Smooth muscle cell (in vitro differentiated cells): ENCODE measurements at regions not wholly inside any gene's neighbourhood (a gene's known extent, or its start where the extent isn't known, plus 50 kb on each side); places are given as distances from the start of the nearest gene placed in this dataset.

Source experiments
- DNase-seq: peaks from one replicate; lab custom pipeline; 2025; ENCODE audit not compliant: unreplicated experiment; lab: John Stamatoyannopoulos, UW
- H2AFZ ChIP-seq: fragments of 200-600 bp; sonication (generic); 2 replicates; pipeline ENCODE4 v1.6.0; 2016; ENCODE audit warnings: antibody characterized with exemption, low read depth, mild to moderate bottlenecking
- H3F3A ChIP-seq: fragments of 200-600 bp; sonication (generic); 2 replicates; pipeline ENCODE4 v1.6.0; 2017; ENCODE audit warnings: antibody characterized with exemption, low read depth
- H3K27ac ChIP-seq: fragments of 200-600 bp; sonication (generic); 2 replicates; pipeline ENCODE4 v1.5.1; 2016; ENCODE audit warnings: low read depth, mild to moderate bottlenecking
- H3K27me3 ChIP-seq: fragments of 200-600 bp; sonication (generic); 2 replicates; pipeline ENCODE4 v1.6.1; 2016; ENCODE audit warnings: low read depth, mild to moderate bottlenecking
- H3K36me3 ChIP-seq: fragments of 200-600 bp; sonication (generic); 2 replicates; pipeline ENCODE4 v1.5.1; 2016; ENCODE audit warnings: low read depth
- H3K4me1 ChIP-seq: fragments of 200-600 bp; sonication (generic); 2 replicates; pipeline ENCODE4 v1.5.1; 2016; ENCODE audit warnings: low read depth
- H3K4me2 ChIP-seq: fragments of 200-600 bp; sonication (generic); 2 replicates; pipeline ENCODE4 v1.6.0; 2016; ENCODE audit warnings: mild to moderate bottlenecking
- H3K4me3 ChIP-seq: fragments of 200-600 bp; sonication (generic); 2 replicates; pipeline ENCODE4 v1.5.1; 2016; ENCODE audit warnings: mild to moderate bottlenecking
- H3K79me2 ChIP-seq: fragments of 200-600 bp; sonication (generic); 2 replicates; pipeline ENCODE4 v1.6.0; 2016; ENCODE audit warnings: low read depth, mild to moderate bottlenecking
- H3K9ac ChIP-seq: fragments of 200-600 bp; sonication (generic); 2 replicates; pipeline ENCODE4 v1.6.0; 2016; ENCODE audit warnings: low read depth
- H3K9me3 ChIP-seq: fragments of 200-600 bp; sonication (generic); replicated peaks from 2 replicates; pipeline ENCODE4 v1.5.1; 2016; ENCODE audit warnings: low read depth
- H4K20me1 ChIP-seq: fragments of 200-600 bp; sonication (generic); 2 replicates; pipeline ENCODE4 v1.6.0; 2016; ENCODE audit warnings: low read depth
- WGBS: methylation state at CpG from one replicate; pipeline ENCODE4 v1.1.7; 2016; ENCODE audit warnings: low lambda C conversion rate; 5-methylcytosine and 5-hydroxymethylcytosine counted together
- TF ChIP-seq, protein P1 (sequence below): fragments of 200-600 bp; sonication (generic); IDR thresholded peaks from 2 replicates; pipeline ENCODE4 v1.5.1; 2017; ENCODE audit warnings: borderline replicate concordance, mild to moderate bottlenecking, antibody characterized with exemption; ENCODE audit not compliant: insufficient read depth, poor library complexity, severe bottlenecking

DNA sequence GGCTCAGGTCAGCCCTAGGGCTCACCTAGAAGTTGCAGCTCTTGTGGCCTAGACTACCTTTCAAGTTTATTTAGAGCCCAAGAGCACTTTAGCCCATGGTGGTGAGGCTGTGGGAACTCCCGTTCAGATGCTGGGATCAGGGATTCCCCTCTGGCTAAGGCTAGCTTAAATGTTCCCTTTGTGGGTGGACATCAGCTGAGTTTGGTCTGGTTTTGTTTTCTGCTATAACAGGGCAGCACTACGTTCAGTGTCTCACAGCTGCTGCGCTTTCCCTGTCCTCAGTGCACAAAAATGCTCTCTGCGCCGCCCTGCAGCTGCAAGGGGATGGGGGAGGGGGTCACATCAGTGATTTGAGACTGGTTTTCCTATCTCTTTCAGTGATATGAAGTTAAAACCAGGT lies 170.5 kb upstream of the KCNJ3 start:
- 80% methylated on average over 5 of the region's 5 CpGs for WGBS
- TF ChIP-seq, protein P1, sequence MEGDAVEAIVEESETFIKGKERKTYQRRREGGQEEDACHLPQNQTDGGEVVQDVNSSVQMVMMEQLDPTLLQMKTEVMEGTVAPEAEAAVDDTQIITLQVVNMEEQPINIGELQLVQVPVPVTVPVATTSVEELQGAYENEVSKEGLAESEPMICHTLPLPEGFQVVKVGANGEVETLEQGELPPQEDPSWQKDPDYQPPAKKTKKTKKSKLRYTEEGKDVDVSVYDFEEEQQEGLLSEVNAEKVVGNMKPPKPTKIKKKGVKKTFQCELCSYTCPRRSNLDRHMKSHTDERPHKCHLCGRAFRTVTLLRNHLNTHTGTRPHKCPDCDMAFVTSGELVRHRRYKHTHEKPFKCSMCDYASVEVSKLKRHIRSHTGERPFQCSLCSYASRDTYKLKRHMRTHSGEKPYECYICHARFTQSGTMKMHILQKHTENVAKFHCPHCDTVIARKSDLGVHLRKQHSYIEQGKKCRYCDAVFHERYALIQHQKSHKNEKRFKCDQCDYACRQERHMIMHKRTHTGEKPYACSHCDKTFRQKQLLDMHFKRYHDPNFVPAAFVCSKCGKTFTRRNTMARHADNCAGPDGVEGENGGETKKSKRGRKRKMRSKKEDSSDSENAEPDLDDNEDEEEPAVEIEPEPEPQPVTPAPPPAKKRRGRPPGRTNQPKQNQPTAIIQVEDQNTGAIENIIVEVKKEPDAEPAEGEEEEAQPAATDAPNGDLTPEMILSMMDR, result no peak

DNA sequence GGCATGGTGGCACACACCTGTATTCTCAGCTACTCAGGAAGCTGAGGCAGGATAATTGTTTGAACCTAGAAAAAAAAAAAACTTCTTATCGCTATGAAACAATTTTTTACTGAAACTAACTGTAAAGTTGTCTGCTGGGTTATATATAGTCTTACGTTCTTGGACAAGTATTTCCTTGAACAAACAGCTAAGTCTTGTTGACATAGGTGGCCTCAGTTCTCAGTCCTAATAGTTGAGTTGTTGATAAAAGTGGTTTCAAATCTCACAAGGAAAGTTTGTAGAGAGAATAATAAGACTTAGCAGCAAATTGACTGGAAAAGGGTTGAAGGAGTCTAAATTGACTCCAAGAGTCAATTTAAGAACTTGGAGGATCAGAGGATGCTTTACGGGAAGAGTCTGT lies 166.5 kb upstream of the KCNJ3 start:
- Histone ChIP-seq H3K27me3 (no peaks in the 10 kb centered on the region), H3K4me3 (no peak overlapping the region), H3K4me1 (no peaks in the 10 kb centered on the region), H3K36me3 (no peaks in the 10 kb centered on the region), H2AFZ (no peak overlapping the region), H3K9ac (no peak overlapping the region), H3F3A (no peaks in the 10 kb centered on the region), H3K4me2 (no peak overlapping the region), H4K20me1 (no peaks in the 10 kb centered on the region), H3K27ac (no peak overlapping the region), H3K79me2 (no peaks in the 10 kb centered on the region), H3K9me3 (no peaks in the 10 kb centered on the region)
- DNase-seq, result no peak
- TF ChIP-seq, protein P1, result no peak
- WGBS, result 96% methylated on average over 3 of the region's 3 CpGs

More for the DNA sequence above, 170.5 kb upstream of the KCNJ3 start:
- no peaks in the 10 kb centered on the region for H3K27me3 ChIP-seq
- H4K20me1 ChIP-seq, result no peaks in the 10 kb centered on the region
- no peaks in the 10 kb centered on the region for H3K4me1 ChIP-seq
- no peaks in the 10 kb centered on the region for H3K9me3 ChIP-seq
- DNase-seq, result no peak
- H2AFZ ChIP-seq, result no peak overlapping the region
- no peak overlapping the region for H3K27ac ChIP-seq
- H3F3A ChIP-seq, result no peaks in the 10 kb centered on the region
- H3K36me3 ChIP-seq, result no peaks in the 10 kb centered on the region
- H3K4me2 ChIP-seq, result no peak overlapping the region
- no peak overlapping the region for H3K9ac ChIP-seq
- H3K4me3 ChIP-seq, result no peak overlapping the region
- no peaks in the 10 kb centered on the region for H3K79me2 ChIP-seq

DNA sequence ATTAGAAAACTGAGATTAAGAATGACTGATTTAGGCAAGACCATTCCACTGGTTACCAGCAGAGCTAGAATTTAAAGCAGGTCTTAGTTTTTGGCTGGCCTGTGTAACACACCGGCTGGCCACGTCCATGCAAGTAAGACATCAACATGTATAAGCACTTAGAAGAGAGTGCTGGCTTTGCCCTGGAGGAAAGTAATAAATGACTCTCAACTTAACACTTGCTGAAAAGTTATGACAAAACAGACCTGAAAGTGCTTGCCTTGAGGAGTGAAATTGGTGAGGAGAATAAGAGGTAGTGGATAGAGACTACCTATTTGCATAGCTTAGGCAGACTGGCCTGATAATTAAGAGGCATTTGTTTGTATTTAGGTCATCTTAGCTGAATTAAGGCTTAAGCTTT lies 165.7 kb upstream of the KCNJ3 start:
- DNase-seq, result no peak
- H3K79me2 ChIP-seq, result no peaks in the 10 kb centered on the region
- H3K4me3 ChIP-seq, result no peak overlapping the region
- WGBS, result 39% methylated on average over 2 of the region's 2 CpGs
- H3K4me1 ChIP-seq, result no peaks in the 10 kb centered on the region
- no peaks in the 10 kb centered on the region for H3F3A ChIP-seq
- no peak overlapping the region for H3K27ac ChIP-seq
- no peak overlapping the region for H2AFZ ChIP-seq
- no peak overlapping the region for H3K9ac ChIP-seq
- no peaks in the 10 kb centered on the region for H3K9me3 ChIP-seq
- H3K36me3 ChIP-seq, result no peaks in the 10 kb centered on the region
- H3K27me3 ChIP-seq, result no peaks in the 10 kb centered on the region
- no peak overlapping the region for H3K4me2 ChIP-seq
- TF ChIP-seq, protein P1, result no peak
- H4K20me1 ChIP-seq, result no peaks in the 10 kb centered on the region

DNA sequence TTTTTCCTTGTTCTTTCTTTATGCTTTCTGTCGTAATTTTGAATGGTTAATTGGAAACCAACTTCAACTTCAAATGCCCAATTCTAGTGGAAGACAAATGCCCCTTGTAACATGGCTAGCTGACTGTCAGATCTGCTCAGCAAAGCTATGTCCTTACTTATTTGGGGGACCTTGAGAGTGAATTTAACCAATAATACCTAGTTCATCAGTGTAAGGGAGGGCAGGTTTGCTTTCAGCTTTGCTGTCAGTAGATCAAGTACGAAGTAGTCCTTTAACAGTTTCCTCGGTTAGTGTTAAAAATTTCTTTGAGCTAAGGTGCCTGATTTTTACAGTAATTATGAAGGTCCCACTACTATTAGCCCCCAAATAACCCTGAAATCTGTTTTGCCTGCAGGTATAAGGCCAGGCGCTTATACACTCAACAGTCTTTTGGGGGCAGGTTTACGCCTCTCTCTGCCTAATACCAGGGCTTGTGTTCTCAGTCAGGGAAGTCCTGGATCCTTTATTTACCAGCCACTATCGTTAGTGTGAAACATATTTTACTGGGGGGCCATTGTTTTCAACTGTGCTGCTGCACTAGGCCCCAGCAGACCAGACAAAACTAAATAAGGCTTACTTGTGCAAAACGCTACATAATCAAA lies 165.1 kb upstream of the KCNJ3 start:
- no peak for DNase-seq
- no peaks in the 10 kb centered on the region for H3K79me2 ChIP-seq
- TF ChIP-seq, protein P1, result no peak
- H2AFZ ChIP-seq, result no peak overlapping the region
- H3K27ac ChIP-seq, result no peak overlapping the region
- no peak overlapping the region for H3K9ac ChIP-seq
- H3F3A ChIP-seq, result no peaks in the 10 kb centered on the region
- no peaks in the 10 kb centered on the region for H3K27me3 ChIP-seq
- H3K36me3 ChIP-seq, result no peaks in the 10 kb centered on the region
- no peaks in the 10 kb centered on the region for H3K4me1 ChIP-seq
- no peak overlapping the region for H3K4me3 ChIP-seq
- H4K20me1 ChIP-seq, result no peaks in the 10 kb centered on the region
- WGBS, result 86% methylated on average over 7 of the region's 7 CpGs
- no peak overlapping the region for H3K4me2 ChIP-seq
- no peaks in the 10 kb centered on the region for H3K9me3 ChIP-seq
